ENCODE measurements at regions not wholly inside any gene's neighbourhood (a gene's known extent, or its start where the extent isn't known, plus 50 kb on each side); places are given as distances from the start of the nearest gene placed in this dataset.
A peak's percentile ranks its signal among the peaks of the same experiment; 100 is the strongest.

- peak overlapping the region; percentile 50 for H2AFZ ChIP-seq (ENCODE audit: low read depth, low read length, poor library complexity, severe bottlenecking)
- no peaks in the 10 kb centered on the region for H3K27me3 ChIP-seq (ENCODE audit: insufficient read depth, low read length)
- peak overlapping the region; percentile 66 for H3K9ac ChIP-seq (ENCODE audit: low read length)
- no peaks in the 10 kb centered on the region for H4K20me1 ChIP-seq (ENCODE audit: insufficient read depth)
- peak; percentile 61 for TF ChIP-seq SP1 (IDR thresholded peaks at IDR 0.05; ENCODE audit: low read depth)
- TF ChIP-seq POLR2AphosphoS5 (IDR thresholded peaks at IDR 0.05; ENCODE audit: low read depth, low read length) = peak; percentile 16
- no peak for TF ChIP-seq TCF7L2 (IDR thresholded peaks at IDR 0.05; ENCODE audit: borderline replicate concordance, extremely low read depth, insufficient read depth, insufficient read length)
- 0 out of 2 replicates have a peak, but pooled peaks have one; percentile 30 for TF ChIP-seq SIN3A (IDR thresholded peaks at IDR 0.05; ENCODE audit: low read depth)
- TF ChIP-seq POLR2A (IDR thresholded peaks at IDR 0.05; ENCODE audit: borderline replicate concordance, extremely low read depth, insufficient read depth, insufficient read length) = no peak
- no peak for TF ChIP-seq CEBPB (IDR thresholded peaks at IDR 0.05; ENCODE audit: low read depth)
- TF ChIP-seq CTCF (IDR thresholded peaks at IDR 0.05 in 2 of 3, conservative IDR thresholded peaks at IDR 0.05 in 1 of 3; ENCODE audit: borderline replicate concordance in 1 of 3, insufficient read depth in 1 of 3, low read depth in 2 of 3, low read length in 2 of 3) = no peak
- no peak for TF ChIP-seq EZH2phosphoT487 (IDR thresholded peaks at IDR 0.05; ENCODE audit: borderline replicate concordance)
- TF ChIP-seq RAD21 (IDR thresholded peaks at IDR 0.05; ENCODE audit: low read depth) = peak; percentile 38; the same call in 1 of the 2 replicates
- no peak for TF ChIP-seq YY1 (IDR thresholded peaks at IDR 0.05; ENCODE audit: extremely low read depth, insufficient replicate concordance, low read depth, low read length)
- peak; percentile 75 for TF ChIP-seq JUND (IDR thresholded peaks at IDR 0.05)
- peak; percentile 55; the same call in 1 of the 2 replicates for TF ChIP-seq MAX (IDR thresholded peaks at IDR 0.05)
- TF ChIP-seq ELF1 (IDR thresholded peaks at IDR 0.05; ENCODE audit: borderline replicate concordance, low read depth) = no peak; the same call in 1 of the 2 replicates
- no peak for TF ChIP-seq ATF3 (IDR thresholded peaks at IDR 0.05)
- TF ChIP-seq FOSL1 (IDR thresholded peaks at IDR 0.05; ENCODE audit: low read depth) = peak; percentile 57
- TF ChIP-seq CBX3 (IDR thresholded peaks at IDR 0.05; ENCODE audit: low read depth) = peak; percentile 94
- no peak for TF ChIP-seq ZNF274 (IDR thresholded peaks at IDR 0.05; ENCODE audit: low read depth, low read length)
- TF ChIP-seq SRF (IDR thresholded peaks at IDR 0.05; ENCODE audit: low read depth) = no peak
- POLR2A ChIA-PET = no interaction called here
- no peaks in the 10 kb centered on the region for H3K79me2 ChIP-seq (ENCODE audit: insufficient read depth, low read length)
- no TSS peak for BruUV-seq (replicated peaks)
- H3K9me3 ChIP-seq (ENCODE audit: control insufficient read depth in 1 of 2, insufficient read depth in 1 of 2, low read depth in 1 of 2, low read length in 2 of 2) = no peaks in the 10 kb centered on the region; a peak in 1 of 4 replicates
- peak overlapping the region; percentile 74 for H3K27ac ChIP-seq (ENCODE audit: low read depth, low read length)
- CTCF ChIA-PET = no interaction called here
- DNase-seq (ENCODE audit: low read depth, low spot score) (peak; percentile 47), ATAC-seq (peak; percentile 74)
- H3K4me3 ChIP-seq (replicated peaks in 1 of 2; ENCODE audit: low read depth in 1 of 2, low read length in 2 of 2) = peak overlapping the region; percentile 25 to 45
- H3K9me2 ChIP-seq (ENCODE audit: insufficient read depth) = no peaks in the 10 kb centered on the region
- intact Hi-C loops (cut with micrococcal nuclease) = loop anchor here (2.0 to 5.0 kb wide), 2 partner anchors 101 to 107 kb away; no protein-coding TSS in a partner anchor
- no peaks in the 10 kb centered on the region for H3K36me3 ChIP-seq (ENCODE audit: control insufficient read depth in 1 of 2, insufficient read depth in 2 of 2, low read length in 2 of 2)
- H3K4me1 ChIP-seq (ENCODE audit: control insufficient read depth in 1 of 2, insufficient read depth in 2 of 2, low read length in 2 of 2) = peaks cover 18 to 33% of the 10 kb centered on the region in 2 experiments
- RAD21 ChIA-PET (ENCODE audit: low non-redundant PET in 1 of 2, low total read pairs in 2 of 2, uncharacterized antibody in 2 of 2, unreplicated experiment in 2 of 2) = no interaction called here
- peak overlapping the region; percentile 76 for H3K4me2 ChIP-seq (ENCODE audit: low read length)
These were observed 730.6 kb upstream of the IGFBP3 start for GRCh38 chr7:46651561-46652088.
